ENCODE measurements at regions not wholly inside any gene's neighbourhood (a gene's known extent, or its start where the extent isn't known, plus 50 kb on each side); places are given as distances from the start of the nearest gene placed in this dataset.

- TF ChIP-seq, protein P1, sequence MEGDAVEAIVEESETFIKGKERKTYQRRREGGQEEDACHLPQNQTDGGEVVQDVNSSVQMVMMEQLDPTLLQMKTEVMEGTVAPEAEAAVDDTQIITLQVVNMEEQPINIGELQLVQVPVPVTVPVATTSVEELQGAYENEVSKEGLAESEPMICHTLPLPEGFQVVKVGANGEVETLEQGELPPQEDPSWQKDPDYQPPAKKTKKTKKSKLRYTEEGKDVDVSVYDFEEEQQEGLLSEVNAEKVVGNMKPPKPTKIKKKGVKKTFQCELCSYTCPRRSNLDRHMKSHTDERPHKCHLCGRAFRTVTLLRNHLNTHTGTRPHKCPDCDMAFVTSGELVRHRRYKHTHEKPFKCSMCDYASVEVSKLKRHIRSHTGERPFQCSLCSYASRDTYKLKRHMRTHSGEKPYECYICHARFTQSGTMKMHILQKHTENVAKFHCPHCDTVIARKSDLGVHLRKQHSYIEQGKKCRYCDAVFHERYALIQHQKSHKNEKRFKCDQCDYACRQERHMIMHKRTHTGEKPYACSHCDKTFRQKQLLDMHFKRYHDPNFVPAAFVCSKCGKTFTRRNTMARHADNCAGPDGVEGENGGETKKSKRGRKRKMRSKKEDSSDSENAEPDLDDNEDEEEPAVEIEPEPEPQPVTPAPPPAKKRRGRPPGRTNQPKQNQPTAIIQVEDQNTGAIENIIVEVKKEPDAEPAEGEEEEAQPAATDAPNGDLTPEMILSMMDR (IDR thresholded peaks at IDR 0.05): no peak
- TF ChIP-seq POLR2A (IDR thresholded peaks at IDR 0.05): no peak
Measured at GRCh38 chr1:185644531-185644930, 89.7 kb upstream of the HMCN1 start.
